K562 (cell line): ENCODE measurements at regions not wholly inside any gene's neighbourhood (a gene's known extent, or its start where the extent isn't known, plus 50 kb on each side); places are given as distances from the start of the nearest gene placed in this dataset.
A peak's percentile ranks its signal among the peaks of the same experiment; 100 is the strongest.
"Not testable (repeated sequence)": the region's sequence is repeated elsewhere in the genome, so short reads cannot be mapped to it uniquely, and the experiment has no call there.

ENCODE experiments used
- ATAC-seq: fragments of 200-7000 bp; cut with Tn5 transposase; 3 replicates; pipeline ENCODE4 v1.9.1; 2020; ENCODE audit warnings: moderate library complexity
- BruUV-seq: library from RNA; stranded (reverse); fragments of 400-500 nt; replicated peaks from 2 replicates; lab custom pipeline; 2021; lab: Mats Ljungman, UMichigan
- CTCF ChIA-PET: fragments of 300-600 bp; formaldehyde crosslinking; extraction: SDS; loops from one replicate; lab custom pipeline; 2021; ENCODE audit warnings: low intra/inter-chr PET ratio; lab: Yijun Ruan, JAX
- POLR2A ChIA-PET: fragments of 300-600, 350-650 bp; sonication (Branson Sonifier 250); formaldehyde crosslinking; extraction: SDS; loops from one replicate; lab custom pipeline; 2021; ENCODE audit warnings: antibody characterized with exemption, inconsistent platforms; lab: Yijun Ruan, JAX
- DNase-seq, 4 experiments: peaks; one replicate each; pipeline versions ENCODE4 v3.0.0 to v3.0.0-alpha.2; 2011 to 2018; ENCODE audit warnings: low spot score in 3 of 4, mixed read lengths in 3 of 4; ENCODE audit errors: extremely low read depth in 1 of 4
- FAIRE-seq: peaks from 2 replicates; lab custom pipeline; 2011; peaks lifted over from hg19 to GRCh38; lab: Jason Lieb, UNC
- H2AFZ ChIP-seq: 2 replicates; pipeline ENCODE4 v1.6.0; 2011; ENCODE audit warnings: low read depth, low read length, control low read depth, inconsistent platforms
- H3K27ac ChIP-seq: fragments of 200-600 bp; 3 replicates; pipeline ENCODE4 v1.8.0; 2011; ENCODE audit warnings: low read depth, mild to moderate bottlenecking, control low read depth, inconsistent platforms, low read length, moderate library complexity, mixed read lengths; ENCODE audit errors: extremely low read depth
- H3K27me3 ChIP-seq, 2 experiments: fragments of 300-600 bp in 1 of 2; 2 replicates in 1 of 2; 3 replicates in 1 of 2; pipeline versions ENCODE4 v1.6.0 to v1.8.0; 2011; ENCODE audit warnings: inconsistent platforms in 2 of 2, low read length in 2 of 2, mild to moderate bottlenecking in 1 of 2, mixed read lengths in 1 of 2, moderate library complexity in 1 of 2; ENCODE audit not compliant: control insufficient read depth in 2 of 2, insufficient read depth in 2 of 2
- H3K36me3 ChIP-seq: fragments of 300-600 bp; 3 replicates; pipeline ENCODE4 v1.8.0; 2011; ENCODE audit warnings: mild to moderate bottlenecking, low read length, inconsistent platforms; ENCODE audit not compliant: control insufficient read depth, insufficient read depth
- H3K4me1 ChIP-seq, 2 experiments: fragments of 200-600 bp in 1 of 2; replicated peaks in 1 of 2; 2 replicates in 1 of 2; 3 replicates in 1 of 2; pipeline versions ENCODE4 v1.5.1 to v1.8.0; 2011; ENCODE audit warnings: inconsistent platforms in 2 of 2, low read length in 2 of 2, mild to moderate bottlenecking in 1 of 2, mixed read lengths in 1 of 2, moderate library complexity in 1 of 2; ENCODE audit not compliant: control insufficient read depth in 2 of 2, insufficient read depth in 2 of 2
- H3K4me2 ChIP-seq: 2 replicates; pipeline ENCODE4 v1.6.1; 2011; ENCODE audit warnings: low read length, control low read depth, inconsistent platforms, mixed read lengths; ENCODE audit not compliant: insufficient read depth
- H3K4me3 ChIP-seq: fragments of 200-600 bp; sonication (generic), shearing (Covaris generic); 2 replicates; pipeline ENCODE4 v1.5.1; 2016; ENCODE audit warnings: control low read depth, inconsistent platforms
- H3K79me2 ChIP-seq: fragments of 200-600 bp; 3 replicates; pipeline ENCODE4 v1.8.0; 2011; ENCODE audit warnings: low read length, inconsistent platforms; ENCODE audit not compliant: control insufficient read depth, insufficient read depth
- H3K9ac ChIP-seq, 2 experiments: 2 replicates each; pipeline versions ENCODE4 v1.6.0 to v1.6.1; 2011; ENCODE audit warnings: low read depth in 2 of 2, low read length in 2 of 2, control low read depth in 1 of 2, inconsistent platforms in 1 of 2, mild to moderate bottlenecking in 1 of 2, mixed read lengths in 1 of 2; ENCODE audit not compliant: insufficient read depth in 1 of 2
- H3K9me1 ChIP-seq: one replicate; pipeline ENCODE4 v1.6.0; 2011; ENCODE audit warnings: inconsistent platforms, mild to moderate bottlenecking, low read length, moderate library complexity; ENCODE audit not compliant: control insufficient read depth, insufficient read depth
- H3K9me3 ChIP-seq: replicated peaks from 2 replicates; pipeline ENCODE4 v1.5.1; 2011; ENCODE audit warnings: low read depth, low read length, inconsistent platforms; ENCODE audit not compliant: control insufficient read depth, insufficient read depth
- H4K20me1 ChIP-seq: replicated peaks from 2 replicates; pipeline ENCODE4 v1.6.1; 2011; ENCODE audit warnings: low read length, inconsistent platforms, mixed read lengths; ENCODE audit not compliant: control insufficient read depth, insufficient read depth
- RBM25 ChIP-seq: fragments of 200-400 bp; formaldehyde crosslinking; IDR thresholded peaks from 2 replicates; pipeline ENCODE4 v1.6.1; 2018; ENCODE audit warnings: low read length, low read depth, moderate library complexity; ENCODE audit not compliant: severe bottlenecking
- U2AF1 ChIP-seq: fragments of 200-400 bp; formaldehyde crosslinking; optimal IDR thresholded peaks from 2 replicates; pipeline ENCODE3; 2017; ENCODE audit warnings: mild to moderate bottlenecking, low read depth, low read length, moderate library complexity
- ZNF146 ChIP-seq: IDR thresholded peaks from one replicate; pipeline ENCODE4 v1.6.1; 2018; ENCODE audit warnings: missing compliant biosample characterization; ENCODE audit not compliant: unreplicated experiment
- WGBS: fragments of 100-300 bp; shearing (Covaris generic); methylation state at CpG from one replicate; pipeline ENCODE4 v1.1.6; 2016; ENCODE audit warnings: low coverage, mixed read lengths; ENCODE audit not compliant: insufficient coverage; ENCODE audit errors: missing lambda C conversion rate; 5-methylcytosine and 5-hydroxymethylcytosine counted together
- in situ Hi-C: fragments of 300-500 bp; cut with MboI; formaldehyde crosslinking; loops from 4 replicates; pipeline ENCODE4 v1.15.0; 2018; ENCODE audit warnings: inconsistent platforms, mixed read lengths
- intact Hi-C: fragments of 100-400 bp; cut with micrococcal nuclease; formaldehyde crosslinking; loops from 2 replicates; pipeline ENCODE4 v1.14.2; 2022
- TF ChIP-seq, protein P1 (sequence below): IDR thresholded peaks from 2 replicates; pipeline ENCODE4 v1.6.1; 2016; ENCODE audit warnings: missing genetic modification characterization, missing compliant biosample characterization

DNA sequence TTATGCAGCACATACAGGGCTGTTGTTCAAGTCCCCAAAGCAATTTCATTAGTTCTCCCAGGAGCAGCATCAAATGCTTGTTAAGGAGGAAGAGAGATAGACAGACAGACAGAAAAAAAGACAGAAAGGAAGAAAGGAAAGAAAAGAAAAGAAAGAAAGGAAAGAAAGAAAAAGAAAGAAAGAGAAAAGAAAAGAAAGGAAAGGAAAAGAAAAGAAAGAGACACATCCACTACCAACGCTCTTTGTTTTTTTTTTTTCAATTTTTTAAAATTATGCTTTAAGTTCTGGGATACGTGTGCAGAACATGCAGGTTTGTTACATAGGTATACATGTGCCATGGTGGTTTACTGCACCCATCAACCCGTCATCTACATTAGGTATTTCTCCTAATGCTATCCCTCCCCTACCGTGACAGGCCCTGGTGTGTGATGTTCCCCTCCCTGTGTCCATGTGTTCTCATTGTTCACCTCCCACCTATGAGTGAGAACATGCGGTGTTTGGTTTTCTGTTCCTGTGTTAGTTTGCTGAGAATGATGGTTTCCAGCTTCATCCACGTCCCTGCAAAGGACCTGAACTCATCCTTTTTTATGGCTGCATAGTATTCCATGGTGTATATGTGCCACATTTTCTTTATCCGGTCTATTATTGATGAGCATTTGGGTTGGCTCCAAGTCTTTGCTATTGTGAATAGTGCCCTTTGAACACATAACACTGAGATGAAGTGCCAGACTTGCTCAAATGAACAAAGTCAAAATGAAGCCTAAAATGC is 119.0 kb upstream of the ZNF521 start:
- H3K9me1 ChIP-seq, H3K4me2 ChIP-seq, H3K36me3 ChIP-seq, H3K27ac ChIP-seq, H3K9ac ChIP-seq, H3K27me3 ChIP-seq, H2AFZ ChIP-seq, intact Hi-C loops, in situ Hi-C loops, DNase-seq, H3K4me3 ChIP-seq, H3K9me3 ChIP-seq, CTCF ChIA-PET, H3K79me2 ChIP-seq, ATAC-seq, H4K20me1 ChIP-seq, BruUV-seq, H3K4me1 ChIP-seq, FAIRE-seq: not testable (repeated sequence)
- POLR2A ChIA-PET, result interaction anchor here (1.1 kb wide), 1 partner anchor 65 kb away, joined by 3 read pairs; no protein-coding TSS in a partner anchor
- TF ChIP-seq RBM25 (peak; percentile 21), U2AF1 (peak; percentile 76), ZNF146 (CRISPR knock-in tag) (peak; percentile 54)
- TF ChIP-seq, protein P1, sequence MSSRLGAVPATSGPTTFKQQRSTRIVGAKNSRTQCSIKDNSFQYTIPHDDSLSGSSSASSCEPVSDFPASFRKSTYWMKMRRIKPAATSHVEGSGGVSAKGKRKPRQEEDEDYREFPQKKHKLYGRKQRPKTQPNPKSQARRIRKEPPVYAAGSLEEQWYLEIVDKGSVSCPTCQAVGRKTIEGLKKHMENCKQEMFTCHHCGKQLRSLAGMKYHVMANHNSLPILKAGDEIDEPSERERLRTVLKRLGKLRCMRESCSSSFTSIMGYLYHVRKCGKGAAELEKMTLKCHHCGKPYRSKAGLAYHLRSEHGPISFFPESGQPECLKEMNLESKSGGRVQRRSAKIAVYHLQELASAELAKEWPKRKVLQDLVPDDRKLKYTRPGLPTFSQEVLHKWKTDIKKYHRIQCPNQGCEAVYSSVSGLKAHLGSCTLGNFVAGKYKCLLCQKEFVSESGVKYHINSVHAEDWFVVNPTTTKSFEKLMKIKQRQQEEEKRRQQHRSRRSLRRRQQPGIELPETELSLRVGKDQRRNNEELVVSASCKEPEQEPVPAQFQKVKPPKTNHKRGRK (tag), result 0 out of 2 replicates have a peak, but pooled peaks have one; percentile 46
- WGBS, result 4% methylated on average over 7 of the region's 7 CpGs
